Upper lobe of left lung (tissue), 6 donors: ENCODE measurements at regions not wholly inside any gene's neighbourhood (a gene's known extent, or its start where the extent isn't known, plus 50 kb on each side); places are given as distances from the start of the nearest gene placed in this dataset.
"Not testable (repeated sequence)": the region's sequence is repeated elsewhere in the genome, so short reads cannot be mapped to it uniquely, and the experiment has no call there.

Source experiments
- ATAC-seq, 2 donors: fragments of 200-7000 bp; cut with Tn5 transposase; one replicate each; pipeline ENCODE4 v1.9.1; 2022; ENCODE audit warnings: mild to moderate bottlenecking in 2 of 2, moderate library complexity in 2 of 2; ENCODE audit not compliant: low FRiP score in 2 of 2
- DNase-seq, 2 donors: peaks; one replicate each; pipeline ENCODE4 v3.0.0-alpha.2; 2019 to 2020
- H3K27ac ChIP-seq, 4 donors: fragments of 200-600 bp; sonication (generic); one replicate each; pipeline ENCODE4 v1.5.1; 2016 to 2019
- H3K27me3 ChIP-seq, 4 donors: fragments of 200-600 bp; sonication (generic); one replicate each; pipeline ENCODE4 v1.5.1; 2017 to 2019
- H3K36me3 ChIP-seq, 4 donors: fragments of 200-600 bp; sonication (generic); one replicate each; pipeline ENCODE4 v1.5.1; 2016 to 2019
- H3K4me1 ChIP-seq, 4 donors: fragments of 200-600 bp; sonication (generic); one replicate each; pipeline ENCODE4 v1.5.1; 2018 to 2019
- H3K4me3 ChIP-seq, 4 donors: fragments of 200-600 bp; sonication (generic); one replicate each; pipeline ENCODE4 v1.5.1; 2017 to 2019; ENCODE audit warnings: mild to moderate bottlenecking in 2 of 4, moderate library complexity in 1 of 4
- H3K9me3 ChIP-seq, 4 donors: fragments of 200-600 bp; sonication (generic); one replicate each; pipeline ENCODE4 v1.5.1; 2018 to 2019
- EP300 ChIP-seq, 4 donors: sonication (generic); formaldehyde crosslinking; IDR thresholded peaks; one replicate each; pipeline ENCODE4 v1.5.1; 2017; ENCODE audit warnings: antibody characterized with exemption in 4 of 4, control low read depth in 2 of 4
- POLR2A ChIP-seq, 4 donors: fragments of 450-650 bp; IDR thresholded peaks; one replicate each; pipeline ENCODE4 v1.5.1; 2016 to 2017; ENCODE audit warnings: antibody characterized with exemption in 4 of 4, mild to moderate bottlenecking in 2 of 4
- POLR2AphosphoS5 ChIP-seq, 2 donors: sonication (generic); formaldehyde crosslinking; IDR thresholded peaks; one replicate each; pipeline ENCODE4 v1.5.1; 2017; ENCODE audit warnings: antibody characterized with exemption in 2 of 2
- WGBS, 2 donors: methylation state at CpG; one replicate each; pipeline ENCODE4 v1.1.5; 2017 to 2018; 5-methylcytosine and 5-hydroxymethylcytosine counted together
- TF ChIP-seq, protein P1 (sequence below), 6 experiments: fragments of 450-650 bp in 4 of 6; fragments of 200-600 bp in 2 of 6; sonication (generic) in 2 of 6; IDR thresholded peaks; one replicate each; pipeline ENCODE4 v1.5.1; 2016 to 2019; ENCODE audit warnings: antibody characterized with exemption in 6 of 6
- donor health status: DM: no; HTN: no; CAD: no; lungs with moderate emphysema.
- donor health status: DM: no; HTN: yes; CAD: no; lungs with severe emphysema.

DNA sequence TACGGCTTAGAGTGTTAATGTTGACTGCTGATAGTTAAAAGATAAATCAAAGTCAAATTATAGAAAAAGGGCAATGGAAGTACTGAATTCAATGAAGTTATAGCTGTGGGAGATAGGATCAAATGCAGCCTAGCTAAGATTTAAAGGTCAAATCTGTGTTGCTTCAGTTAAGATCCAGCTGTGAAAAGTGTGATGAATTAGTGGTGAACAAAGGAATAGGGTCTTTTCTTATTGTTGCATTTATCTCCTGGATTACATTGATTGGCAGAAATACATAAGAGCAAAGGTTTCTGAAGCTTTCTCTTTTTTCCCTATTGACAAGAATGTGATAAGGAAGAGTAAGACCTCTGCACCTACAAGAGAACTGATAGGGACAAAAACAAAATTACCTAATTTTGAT, 1234.6 kb upstream of the ADGRL2 start:
- no peak for DNase-seq
- H3K27ac ChIP-seq: no peak overlapping the region
- TF ChIP-seq POLR2A (IDR thresholded peaks at IDR 0.05) (no peak), POLR2AphosphoS5 (IDR thresholded peaks at IDR 0.05) (no peak), EP300 (IDR thresholded peaks at IDR 0.05) (no peak)
- TF ChIP-seq, protein P1, sequence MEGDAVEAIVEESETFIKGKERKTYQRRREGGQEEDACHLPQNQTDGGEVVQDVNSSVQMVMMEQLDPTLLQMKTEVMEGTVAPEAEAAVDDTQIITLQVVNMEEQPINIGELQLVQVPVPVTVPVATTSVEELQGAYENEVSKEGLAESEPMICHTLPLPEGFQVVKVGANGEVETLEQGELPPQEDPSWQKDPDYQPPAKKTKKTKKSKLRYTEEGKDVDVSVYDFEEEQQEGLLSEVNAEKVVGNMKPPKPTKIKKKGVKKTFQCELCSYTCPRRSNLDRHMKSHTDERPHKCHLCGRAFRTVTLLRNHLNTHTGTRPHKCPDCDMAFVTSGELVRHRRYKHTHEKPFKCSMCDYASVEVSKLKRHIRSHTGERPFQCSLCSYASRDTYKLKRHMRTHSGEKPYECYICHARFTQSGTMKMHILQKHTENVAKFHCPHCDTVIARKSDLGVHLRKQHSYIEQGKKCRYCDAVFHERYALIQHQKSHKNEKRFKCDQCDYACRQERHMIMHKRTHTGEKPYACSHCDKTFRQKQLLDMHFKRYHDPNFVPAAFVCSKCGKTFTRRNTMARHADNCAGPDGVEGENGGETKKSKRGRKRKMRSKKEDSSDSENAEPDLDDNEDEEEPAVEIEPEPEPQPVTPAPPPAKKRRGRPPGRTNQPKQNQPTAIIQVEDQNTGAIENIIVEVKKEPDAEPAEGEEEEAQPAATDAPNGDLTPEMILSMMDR (IDR thresholded peaks at IDR 0.05): no peak
- no peak overlapping the region for H3K4me3 ChIP-seq
- WGBS, 2 donors: 48 to 63% methylated on average over 1 of the region's 1 CpG
- no peaks in the 10 kb centered on the region for H3K36me3 ChIP-seq
- no peaks in the 10 kb centered on the region for H3K4me1 ChIP-seq
- no peaks in the 10 kb centered on the region for H3K9me3 ChIP-seq
- no peaks in the 10 kb centered on the region for H3K27me3 ChIP-seq
- no peak for ATAC-seq

DNA sequence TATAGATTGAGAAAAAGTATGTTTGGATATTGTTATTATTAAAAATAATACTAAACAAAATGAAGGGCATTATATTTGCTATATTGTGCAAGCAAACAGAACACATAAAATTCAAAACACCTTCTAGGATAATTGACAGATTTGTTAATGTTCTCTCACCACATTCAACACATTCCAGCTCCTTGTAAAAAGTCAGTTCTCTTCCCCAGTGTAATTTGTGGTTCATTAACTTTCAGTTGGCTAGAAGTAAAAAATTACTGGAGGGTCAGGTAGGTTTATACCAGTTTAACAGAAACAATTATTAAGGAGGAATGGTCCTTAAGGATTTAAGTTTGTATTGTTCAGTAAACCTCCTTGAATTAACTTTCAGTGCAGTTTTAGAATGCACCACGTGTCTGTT, 1235.3 kb upstream of the ADGRL2 start:
- WGBS, 2 donors: 23 to 34% methylated on average over 1 of the region's 1 CpG
- DNase-seq: no peak

DNA sequence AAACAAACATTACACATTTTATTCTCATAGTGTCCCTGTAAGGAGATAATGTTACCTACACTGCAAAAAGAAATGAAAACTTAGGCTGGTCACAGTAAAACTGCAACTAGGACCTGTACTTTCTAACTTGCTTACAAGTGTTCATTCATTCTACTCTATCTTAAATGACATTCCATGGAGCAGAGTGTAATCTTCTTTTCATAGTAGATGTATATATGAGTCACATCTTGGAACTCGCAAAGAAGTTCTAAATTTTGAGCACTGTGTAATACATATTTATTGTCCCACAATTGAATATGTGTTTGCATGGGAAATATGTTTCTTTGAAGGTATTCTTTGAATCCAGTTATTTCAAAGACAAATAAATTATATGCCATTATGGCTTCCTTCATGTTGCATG, 1258.5 kb upstream of the ADGRL2 start:
- Histone ChIP-seq H3K36me3 (no peaks in the 10 kb centered on the region), H3K4me1 (no peaks in the 10 kb centered on the region)
- TF ChIP-seq, protein P1 (IDR thresholded peaks at IDR 0.05): no peak
- TF ChIP-seq EP300 (IDR thresholded peaks at IDR 0.05): no peak
- no peak for TF ChIP-seq POLR2AphosphoS5 (IDR thresholded peaks at IDR 0.05)
- no peak for TF ChIP-seq POLR2A (IDR thresholded peaks at IDR 0.05)

More for the DNA sequence above, 1235.3 kb upstream of the ADGRL2 start:
- H3K27ac ChIP-seq: no peak overlapping the region
- no peaks in the 10 kb centered on the region for H3K4me1 ChIP-seq
- ATAC-seq: no peak
- no peak overlapping the region for H3K4me3 ChIP-seq
- TF ChIP-seq POLR2A (IDR thresholded peaks at IDR 0.05) (no peak), EP300 (IDR thresholded peaks at IDR 0.05) (no peak), POLR2AphosphoS5 (IDR thresholded peaks at IDR 0.05) (no peak)
- TF ChIP-seq, protein P1 (IDR thresholded peaks at IDR 0.05): no peak
- H3K9me3 ChIP-seq: no peaks in the 10 kb centered on the region
- no peaks in the 10 kb centered on the region for H3K27me3 ChIP-seq
- no peaks in the 10 kb centered on the region for H3K36me3 ChIP-seq

DNA sequence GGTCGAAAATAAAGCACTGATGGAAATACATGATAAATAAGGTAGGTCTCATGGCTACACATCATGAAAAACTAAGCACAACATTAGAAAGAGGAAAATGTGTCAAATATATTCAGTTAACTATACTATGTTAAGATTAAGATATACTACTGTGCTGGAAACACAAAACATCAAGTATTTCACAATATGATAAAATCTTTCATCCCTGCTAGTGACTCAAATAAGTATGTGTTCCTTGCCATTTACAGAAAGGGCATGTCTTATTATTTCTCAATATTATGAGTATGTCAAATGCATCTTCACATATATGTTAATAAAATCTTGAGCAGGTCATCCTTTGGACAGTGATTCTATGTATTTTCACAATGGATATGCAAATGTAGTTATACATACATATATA, 1260.1 kb upstream of the ADGRL2 start:
- Histone ChIP-seq H3K4me1 (no peaks in the 10 kb centered on the region), H3K4me3 (no peak overlapping the region), H3K9me3 (no peaks in the 10 kb centered on the region), H3K27ac (no peak overlapping the region), H3K27me3 (no peaks in the 10 kb centered on the region), H3K36me3 (no peaks in the 10 kb centered on the region)
- WGBS, 2 donors: 59 to 76% methylated on average over 1 of the region's 1 CpG
- TF ChIP-seq, protein P1 (IDR thresholded peaks at IDR 0.05): no peak
- no peak for TF ChIP-seq EP300 (IDR thresholded peaks at IDR 0.05)
- no peak for TF ChIP-seq POLR2A (IDR thresholded peaks at IDR 0.05)
- TF ChIP-seq POLR2AphosphoS5 (IDR thresholded peaks at IDR 0.05): no peak
- ATAC-seq (no peak), DNase-seq (no peak)

More for the DNA sequence above, 1258.5 kb upstream of the ADGRL2 start:
- Histone ChIP-seq H3K9me3 (no peaks in the 10 kb centered on the region), H3K27me3 (no peaks in the 10 kb centered on the region), H3K27ac (no peak overlapping the region), H3K4me3 (no peak overlapping the region)
- 64 to 82% methylated on average over 1 of the region's 1 CpG for WGBS, 2 donors
- DNase-seq (no peak), ATAC-seq (no peak)

DNA sequence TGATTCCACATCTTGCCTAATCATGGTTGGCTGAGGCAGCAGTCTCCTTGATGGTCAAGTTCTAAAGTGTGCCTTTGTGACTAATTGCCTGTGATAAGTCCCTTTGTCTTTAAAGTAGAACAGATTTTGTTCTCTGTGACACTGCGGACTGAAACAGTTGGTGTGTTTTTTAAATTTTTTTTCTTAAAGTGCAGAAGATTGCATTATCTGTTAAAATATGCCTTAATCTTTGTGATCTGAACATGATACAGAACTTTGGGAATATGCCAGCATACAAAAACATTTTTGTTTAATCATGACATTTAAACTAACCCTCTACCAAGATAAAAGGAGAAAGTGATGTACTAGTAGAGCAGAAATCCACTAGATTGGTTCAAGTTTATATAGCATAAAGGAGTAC, 1260.6 kb upstream of the ADGRL2 start:
- TF ChIP-seq EP300 (IDR thresholded peaks at IDR 0.05) (no peak), POLR2AphosphoS5 (IDR thresholded peaks at IDR 0.05) (no peak), POLR2A (IDR thresholded peaks at IDR 0.05) (no peak)
- TF ChIP-seq, protein P1 (IDR thresholded peaks at IDR 0.05): no peak
- WGBS, 2 donors: 73 to 79% methylated on average over 1 of the region's 1 CpG
- no peaks in the 10 kb centered on the region for H3K4me1 ChIP-seq
- no peak for DNase-seq
- H3K27me3 ChIP-seq: no peaks in the 10 kb centered on the region
- ATAC-seq: no peak
- H3K9me3 ChIP-seq: no peaks in the 10 kb centered on the region
- H3K27ac ChIP-seq: no peak overlapping the region
- no peaks in the 10 kb centered on the region for H3K36me3 ChIP-seq
- H3K4me3 ChIP-seq: no peak overlapping the region

DNA sequence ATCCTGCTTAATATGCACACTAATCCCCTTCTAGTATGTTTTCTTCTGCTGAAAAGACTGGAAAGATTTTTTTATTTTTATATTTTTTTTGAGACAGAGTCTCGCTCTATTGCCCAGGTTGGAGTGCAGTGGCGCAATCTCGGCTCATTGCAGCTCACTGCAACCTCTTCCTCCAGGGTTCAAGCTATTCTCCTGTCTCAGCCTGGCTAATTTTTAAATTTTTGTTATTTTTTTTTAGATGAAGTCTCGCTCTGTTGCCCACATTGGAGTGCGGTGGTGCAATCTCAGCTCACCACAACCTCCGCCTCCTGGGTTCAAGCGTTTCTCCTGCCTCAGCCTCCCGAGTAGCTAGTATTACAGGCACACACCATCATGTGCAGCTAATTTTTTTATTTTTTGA, 1261.4 kb upstream of the ADGRL2 start:
- H3K9me3 ChIP-seq, H3K4me1 ChIP-seq, H3K27ac ChIP-seq, H3K36me3 ChIP-seq, H3K27me3 ChIP-seq, ATAC-seq, DNase-seq, H3K4me3 ChIP-seq: not testable (repeated sequence)
- WGBS, 2 donors: 93 to 95% methylated on average over 8 of the region's 8 CpGs
